ENCODE measurements at regions not wholly inside any gene's neighbourhood (a gene's known extent, or its start where the extent isn't known, plus 50 kb on each side); places are given as distances from the start of the nearest gene placed in this dataset.

DNA sequence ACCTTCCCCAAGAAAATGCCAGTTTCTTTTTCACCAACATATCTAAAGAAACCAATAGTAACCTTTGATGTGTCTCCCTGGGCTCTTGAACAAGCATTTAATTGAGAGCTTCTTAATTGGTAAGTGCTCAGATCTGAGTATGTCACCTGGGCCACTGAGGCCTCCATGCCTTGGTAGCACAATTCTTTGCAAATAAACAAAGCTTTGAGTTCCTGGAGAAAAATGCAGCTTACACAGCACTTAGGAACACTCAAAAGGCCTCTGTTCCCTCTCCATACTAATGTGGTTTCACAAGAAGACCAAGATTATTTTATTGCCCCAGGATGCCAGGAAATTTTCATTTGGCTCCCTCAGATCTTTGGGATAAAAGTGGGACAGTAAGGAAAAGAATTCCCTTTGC is 217.6 kb upstream of the CEP162 start:
- Histone ChIP-seq H3K36me3 (ENCODE audit: control insufficient read depth in 2 of 4, insufficient read depth in 4 of 4, low read length in 3 of 4) (no peaks in the 10 kb centered on the region), H4K8ac (ENCODE audit: extremely low read depth, insufficient read depth, low read length) (no peak overlapping the region), H3K23me2 (ENCODE audit: low read depth, low read length) (peaks cover 2% of the 10 kb centered on the region; the same call in 1 of the 2 replicates), H3K23ac (ENCODE audit: insufficient read length) (no peak overlapping the region), H3K4me3 (ENCODE audit: extremely low read depth in 1 of 4, insufficient read depth in 2 of 4, low read depth in 3 of 4, low read length in 4 of 4) (no peak overlapping the region), H2AK5ac (ENCODE audit: low read depth, low read length) (no peak overlapping the region), H3K79me2 (ENCODE audit: control insufficient read depth in 1 of 2, insufficient read depth in 2 of 2, low read length in 2 of 2) (no peaks in the 10 kb centered on the region), H2BK20ac (ENCODE audit: low read length) (no peak overlapping the region), H3K27me3 (replicated peaks in 1 of 4; ENCODE audit: control insufficient read depth in 3 of 4, extremely low read depth in 1 of 4, insufficient read depth in 3 of 4, low read length in 3 of 4) (peaks cover 0 to 2% (median 0%) of the 10 kb centered on the region in 4 experiments; a peak in 1 of 7 replicates), H3K79me1 (ENCODE audit: low read depth, low read length) (no peaks in the 10 kb centered on the region), H4K20me1 (replicated peaks in 1 of 2; ENCODE audit: control insufficient read depth in 1 of 2, insufficient read depth in 2 of 2, low read length in 2 of 2) (no peaks in the 10 kb centered on the region), H3K9ac (replicated peaks in 1 of 4; ENCODE audit: extremely low read depth in 1 of 4, low read depth in 3 of 4, low read length in 3 of 4) (no peak overlapping the region), H3K4ac (replicated peaks; ENCODE audit: insufficient read length, low read depth, low read length) (no peak overlapping the region), H4K91ac (replicated peaks; ENCODE audit: insufficient read length, low read length) (no peak overlapping the region), H3K27ac (ENCODE audit: low read depth, low read length) (no peak overlapping the region), H4K5ac (ENCODE audit: insufficient read length, low read depth, low read length) (no peak overlapping the region), H2BK12ac (ENCODE audit: low read depth, low read length) (no peak overlapping the region), H2BK120ac (replicated peaks; ENCODE audit: low read depth, low read length) (no peak overlapping the region), H3K14ac (ENCODE audit: insufficient read length) (no peak overlapping the region), H2BK15ac (ENCODE audit: low read length) (no peak overlapping the region), H3K4me2 (ENCODE audit: insufficient read depth in 1 of 2, low read depth in 2 of 2, low read length in 2 of 2) (no peak overlapping the region), H3K4me1 (replicated peaks in 1 of 4; ENCODE audit: control insufficient read depth in 3 of 4, insufficient read depth in 4 of 4, low read length in 3 of 4) (peaks cover 0 to 3% (median 0%) of the 10 kb centered on the region in 4 experiments; a peak in 1 of 7 replicates), H2BK5ac (ENCODE audit: low read depth, low read length) (no peak overlapping the region), H3K9me3 (ENCODE audit: insufficient read depth in 2 of 2, low read depth in 1 of 2, low read length in 1 of 2) (no peaks in the 10 kb centered on the region), H2AFZ (ENCODE audit: low read length) (no peak overlapping the region), H3K56ac (replicated peaks; ENCODE audit: insufficient read length, low read depth, low read length) (no peak overlapping the region), H3K18ac (ENCODE audit: extremely low read depth, low read length) (no peak overlapping the region)
- CTCF ChIA-PET (ENCODE audit: partially characterized antibody) = interaction anchor here (0.6 to 3.1 kb wide), 7 partner anchors 8 to 328 kb away, joined by 3 to 12 read pairs (median 3); no protein-coding TSS in a partner anchor
- POLR2A ChIA-PET (ENCODE audit: partially characterized antibody) = no interaction called here
- TF ChIP-seq SIX5 (IDR thresholded peaks at IDR 0.05; ENCODE audit: low read depth, low read length) (no peak), TBP (IDR thresholded peaks at IDR 0.05; ENCODE audit: low read depth, low read length) (no peak), ZNF274 (IDR thresholded peaks at IDR 0.05; ENCODE audit: borderline replicate concordance, extremely low read depth, low read length) (no peak), CHD1 (IDR thresholded peaks at IDR 0.05; ENCODE audit: low read depth, low read length) (no peak), SIN3A (conservative IDR thresholded peaks at IDR 0.05 in 1 of 2, IDR thresholded peaks at IDR 0.05 in 1 of 2; ENCODE audit: low read depth in 1 of 2, low read length in 2 of 2) (no peak), RFX5 (IDR thresholded peaks at IDR 0.05; ENCODE audit: borderline replicate concordance, low read depth, low read length) (no peak), KDM5A (IDR thresholded peaks at IDR 0.05; ENCODE audit: low read length) (no peak), ASH2L (IDR thresholded peaks at IDR 0.05; ENCODE audit: low read length) (no peak), SAP30 (IDR thresholded peaks at IDR 0.05; ENCODE audit: insufficient read depth, insufficient replicate concordance, low read length) (no peak)
- TF ChIP-seq, protein P1, sequence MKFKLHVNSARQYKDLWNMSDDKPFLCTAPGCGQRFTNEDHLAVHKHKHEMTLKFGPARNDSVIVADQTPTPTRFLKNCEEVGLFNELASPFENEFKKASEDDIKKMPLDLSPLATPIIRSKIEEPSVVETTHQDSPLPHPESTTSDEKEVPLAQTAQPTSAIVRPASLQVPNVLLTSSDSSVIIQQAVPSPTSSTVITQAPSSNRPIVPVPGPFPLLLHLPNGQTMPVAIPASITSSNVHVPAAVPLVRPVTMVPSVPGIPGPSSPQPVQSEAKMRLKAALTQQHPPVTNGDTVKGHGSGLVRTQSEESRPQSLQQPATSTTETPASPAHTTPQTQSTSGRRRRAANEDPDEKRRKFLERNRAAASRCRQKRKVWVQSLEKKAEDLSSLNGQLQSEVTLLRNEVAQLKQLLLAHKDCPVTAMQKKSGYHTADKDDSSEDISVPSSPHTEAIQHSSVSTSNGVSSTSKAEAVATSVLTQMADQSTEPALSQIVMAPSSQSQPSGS (IDR thresholded peaks at IDR 0.05; ENCODE audit: low read length) = no peak
- TF ChIP-seq, protein P2, sequence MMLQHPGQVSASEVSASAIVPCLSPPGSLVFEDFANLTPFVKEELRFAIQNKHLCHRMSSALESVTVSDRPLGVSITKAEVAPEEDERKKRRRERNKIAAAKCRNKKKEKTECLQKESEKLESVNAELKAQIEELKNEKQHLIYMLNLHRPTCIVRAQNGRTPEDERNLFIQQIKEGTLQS (IDR thresholded peaks at IDR 0.05; ENCODE audit: insufficient read depth, low read depth, low read length) = no peak
- DNase-seq (ENCODE audit: low read depth in 1 of 2, low spot score in 2 of 2) (no peak), FAIRE-seq (no peak)

Measured in H1 (cell line).